ENCODE measurements at regions not wholly inside any gene's neighbourhood (a gene's known extent, or its start where the extent isn't known, plus 50 kb on each side); places are given as distances from the start of the nearest gene placed in this dataset.

GRCh38 chr21:25024639-25025038 lies 582.6 kb downstream of the MRPL39 start:
- ATAC-seq (ENCODE audit: low read depth) (no peak), DNase-seq (ENCODE audit: low spot score in 2 of 2) (no peak)
- Mint-ChIP-seq H3K4me3 (no peak overlapping the region), H3K27ac (no peak overlapping the region), H3K4me1 (no peaks in the 10 kb centered on the region), H3K36me3 (no peaks in the 10 kb centered on the region), H3K27me3 (no peaks in the 10 kb centered on the region), H3K9me3 (peaks cover 1% of the 10 kb centered on the region)

- no peak overlapping the region for H3K4me3 Mint-ChIP-seq
- no peaks in the 10 kb centered on the region for H3K27me3 Mint-ChIP-seq
- no peak overlapping the region for H3K27ac Mint-ChIP-seq
- H3K9me3 Mint-ChIP-seq = no peaks in the 10 kb centered on the region
- DNase-seq (ENCODE audit: low spot score in 2 of 2) = no peak
- peaks cover 2% of the 10 kb centered on the region for H3K4me1 Mint-ChIP-seq
- no peaks in the 10 kb centered on the region for H3K36me3 Mint-ChIP-seq
- no peak for ATAC-seq (ENCODE audit: low read depth)
Observed at GRCh38 chr21:25005388-25005787, 601.9 kb downstream of the MRPL39 start.

GRCh38 chr21:25002676-25003075 lies 604.6 kb downstream of the MRPL39 start:
- no peak overlapping the region for H3K27ac Mint-ChIP-seq
- H3K4me1 Mint-ChIP-seq = peaks cover 3% of the 10 kb centered on the region
- H3K4me3 Mint-ChIP-seq = no peak overlapping the region
- ATAC-seq (ENCODE audit: low read depth) (no peak), DNase-seq (ENCODE audit: low spot score in 2 of 2) (no peak)
- no peaks in the 10 kb centered on the region for H3K27me3 Mint-ChIP-seq
- H3K36me3 Mint-ChIP-seq = no peaks in the 10 kb centered on the region
- no peaks in the 10 kb centered on the region for H3K9me3 Mint-ChIP-seq

DNA sequence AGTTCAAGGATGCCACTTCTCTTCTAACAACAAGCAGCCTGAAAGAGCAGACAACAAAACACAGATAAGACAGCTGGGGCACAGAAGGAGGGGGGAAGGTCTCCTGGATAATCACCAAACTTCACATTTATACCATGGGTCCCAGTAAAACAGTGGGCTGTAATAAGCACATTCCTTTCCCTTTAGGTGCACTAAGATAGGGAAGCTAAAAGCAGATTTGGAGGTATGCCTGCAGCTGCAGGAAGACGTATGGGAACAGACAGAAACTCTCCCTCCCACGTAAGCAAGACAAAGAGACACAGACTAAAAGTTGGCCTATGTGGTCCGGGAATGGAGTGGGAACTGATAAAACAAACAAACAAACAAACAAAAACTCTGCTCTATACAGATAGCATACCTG lies 612.1 kb downstream of the MRPL39 start:
- ATAC-seq (ENCODE audit: low read depth) (no peak), DNase-seq (ENCODE audit: low spot score in 2 of 2) (no peak)
- no peak overlapping the region for H3K27ac Mint-ChIP-seq

GRCh38 chr21:24994717-24995116 lies 612.6 kb downstream of the MRPL39 start:
- peaks cover 7% of the 10 kb centered on the region for H3K4me1 Mint-ChIP-seq
- ATAC-seq (ENCODE audit: low read depth) (no peak), DNase-seq (ENCODE audit: low spot score in 2 of 2) (no peak)
- no peaks in the 10 kb centered on the region for H3K27me3 Mint-ChIP-seq
- no peaks in the 10 kb centered on the region for H3K36me3 Mint-ChIP-seq
- H3K4me3 Mint-ChIP-seq = no peak overlapping the region
- H3K9me3 Mint-ChIP-seq = no peaks in the 10 kb centered on the region
- H3K27ac Mint-ChIP-seq = no peak overlapping the region

More for the DNA sequence above, 612.1 kb downstream of the MRPL39 start:
- Mint-ChIP-seq H3K36me3 (no peaks in the 10 kb centered on the region), H3K27me3 (no peaks in the 10 kb centered on the region), H3K4me3 (no peak overlapping the region), H3K4me1 (peaks cover 9% of the 10 kb centered on the region), H3K9me3 (no peaks in the 10 kb centered on the region)

DNA sequence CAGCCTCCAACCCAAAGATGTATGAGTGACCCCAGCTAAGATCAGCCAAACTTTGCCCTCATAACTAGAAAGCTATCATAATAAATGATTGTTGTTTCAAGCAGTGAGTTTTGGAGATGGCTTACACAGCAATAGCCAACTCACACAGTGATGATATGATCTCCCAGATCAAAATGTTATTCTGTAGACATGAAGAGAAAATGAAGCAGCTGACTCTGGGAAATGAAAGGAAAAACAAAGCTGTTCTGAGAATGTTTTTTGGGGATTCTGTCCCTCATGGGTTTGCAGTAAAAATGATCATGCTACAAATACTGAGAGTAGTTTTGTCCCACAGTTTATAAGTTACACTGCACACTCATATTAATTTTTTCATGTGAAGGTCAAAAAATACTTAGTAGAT lies 617.8 kb downstream of the MRPL39 start:
- ATAC-seq (ENCODE audit: low read depth) (no peak), DNase-seq (ENCODE audit: low spot score in 2 of 2) (no peak)
- Mint-ChIP-seq H3K36me3 (no peaks in the 10 kb centered on the region), H3K4me1 (peaks cover 4% of the 10 kb centered on the region), H3K27ac (no peak overlapping the region), H3K4me3 (no peak overlapping the region), H3K27me3 (peaks cover 1% of the 10 kb centered on the region), H3K9me3 (no peaks in the 10 kb centered on the region)

- ATAC-seq (ENCODE audit: low read depth) (no peak), DNase-seq (ENCODE audit: low spot score in 2 of 2) (no peak)
- H3K4me3 Mint-ChIP-seq = no peak overlapping the region
- H3K4me1 Mint-ChIP-seq = peaks cover 5% of the 10 kb centered on the region
- H3K36me3 Mint-ChIP-seq = no peaks in the 10 kb centered on the region
- no peak overlapping the region for H3K27ac Mint-ChIP-seq
- no peaks in the 10 kb centered on the region for H3K9me3 Mint-ChIP-seq
- H3K27me3 Mint-ChIP-seq = peaks cover 1% of the 10 kb centered on the region
Observed at GRCh38 chr21:24988941-24989340, 618.3 kb downstream of the MRPL39 start.

GRCh38 chr21:24976238-24976637 lies 631.0 kb downstream of the MRPL39 start:
- Mint-ChIP-seq H3K27ac (no peak overlapping the region), H3K9me3 (peaks cover 12% of the 10 kb centered on the region), H3K4me1 (peaks cover 3% of the 10 kb centered on the region), H3K4me3 (no peak overlapping the region), H3K36me3 (peaks cover 6% of the 10 kb centered on the region), H3K27me3 (no peaks in the 10 kb centered on the region)
- no peak for DNase-seq (ENCODE audit: low spot score in 2 of 2)
- no peak for ATAC-seq (ENCODE audit: low read depth)

DNA sequence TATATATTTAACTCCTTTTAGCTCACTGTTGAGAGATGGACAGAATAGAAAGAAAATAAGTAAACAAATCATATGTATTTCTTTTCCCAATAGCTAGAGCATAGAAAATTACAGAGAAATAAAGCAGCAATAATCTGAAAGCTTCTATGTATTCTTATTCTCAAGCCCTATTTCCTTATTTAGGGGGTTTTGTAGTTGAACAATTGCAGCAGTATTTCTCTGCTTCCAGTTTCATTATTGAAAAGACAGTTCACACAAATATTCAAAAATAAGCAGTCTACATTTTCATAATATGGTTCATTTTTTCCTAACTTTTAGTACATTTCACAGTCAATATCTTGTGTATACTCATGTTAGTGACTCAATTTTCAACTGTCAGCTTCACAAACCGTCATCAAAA lies 638.2 kb downstream of the MRPL39 start:
- H3K9me3 Mint-ChIP-seq = peaks cover 10% of the 10 kb centered on the region
- no peak overlapping the region for H3K27ac Mint-ChIP-seq
- H3K27me3 Mint-ChIP-seq = no peaks in the 10 kb centered on the region
- peaks cover 6% of the 10 kb centered on the region for H3K36me3 Mint-ChIP-seq
- DNase-seq (ENCODE audit: low spot score in 2 of 2) (no peak), ATAC-seq (ENCODE audit: low read depth) (no peak)
- H3K4me1 Mint-ChIP-seq = no peaks in the 10 kb centered on the region
- no peak overlapping the region for H3K4me3 Mint-ChIP-seq

GRCh38 chr21:24955275-24955961 lies 651.9 kb downstream of the MRPL39 start:
- peak; percentile 85 for ATAC-seq (ENCODE audit: low read depth)
- Mint-ChIP-seq H3K4me1 (peaks cover 12% of the 10 kb centered on the region), H3K27me3 (no peaks in the 10 kb centered on the region), H3K4me3 (peak overlapping the region; percentile 62), H3K9me3 (no peaks in the 10 kb centered on the region), H3K27ac (peak overlapping the region; percentile 28), H3K36me3 (no peaks in the 10 kb centered on the region)
- peak in 1 of 2 donors; percentile 1 for DNase-seq (ENCODE audit: low spot score in 2 of 2)

DNA sequence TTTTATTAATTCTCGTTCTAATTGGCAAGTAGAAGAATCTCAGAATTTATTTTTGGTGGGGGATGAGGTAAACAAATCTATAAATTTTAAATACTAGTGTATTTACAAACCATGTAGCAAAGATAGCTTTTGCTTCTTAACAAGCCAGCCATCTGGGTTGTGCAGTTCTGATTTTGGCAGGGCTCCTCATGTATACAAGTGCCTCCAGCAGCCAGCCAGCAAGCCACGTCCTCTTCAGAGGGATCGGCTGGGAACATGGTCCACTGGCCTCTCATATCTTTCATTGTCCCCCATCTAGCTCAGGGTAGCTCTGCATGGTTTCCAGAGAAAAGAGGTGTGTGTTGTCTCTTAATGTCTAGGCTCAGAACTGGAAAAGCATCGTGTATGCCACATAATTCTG lies 659.1 kb downstream of the MRPL39 start:
- H3K27ac Mint-ChIP-seq = no peak overlapping the region
- no peak for ATAC-seq (ENCODE audit: low read depth)
- no peaks in the 10 kb centered on the region for H3K4me1 Mint-ChIP-seq
- H3K36me3 Mint-ChIP-seq = no peaks in the 10 kb centered on the region
- H3K9me3 Mint-ChIP-seq = no peaks in the 10 kb centered on the region
- no peaks in the 10 kb centered on the region for H3K27me3 Mint-ChIP-seq
- H3K4me3 Mint-ChIP-seq = no peak overlapping the region
- DNase-seq (ENCODE audit: low spot score in 2 of 2) = no peak

GRCh38 chr21:24945910-24946309 lies 661.4 kb downstream of the MRPL39 start:
- Mint-ChIP-seq H3K9me3 (no peaks in the 10 kb centered on the region), H3K27ac (no peak overlapping the region), H3K36me3 (no peaks in the 10 kb centered on the region), H3K4me1 (no peaks in the 10 kb centered on the region), H3K4me3 (no peak overlapping the region), H3K27me3 (no peaks in the 10 kb centered on the region)
- DNase-seq (ENCODE audit: low spot score in 2 of 2) (no peak), ATAC-seq (ENCODE audit: low read depth) (no peak)

GRCh38 chr21:24941316-24942185 lies 665.7 kb downstream of the MRPL39 start:
- no peaks in the 10 kb centered on the region for H3K4me1 Mint-ChIP-seq
- H3K4me3 Mint-ChIP-seq = no peak overlapping the region
- H3K27me3 Mint-ChIP-seq = no peaks in the 10 kb centered on the region
- H3K27ac Mint-ChIP-seq = peak overlapping the region; percentile 11
- DNase-seq (ENCODE audit: low spot score in 2 of 2) = no peak
- ATAC-seq (ENCODE audit: low read depth) = no peak
- no peaks in the 10 kb centered on the region for H3K36me3 Mint-ChIP-seq
- no peaks in the 10 kb centered on the region for H3K9me3 Mint-ChIP-seq

DNA sequence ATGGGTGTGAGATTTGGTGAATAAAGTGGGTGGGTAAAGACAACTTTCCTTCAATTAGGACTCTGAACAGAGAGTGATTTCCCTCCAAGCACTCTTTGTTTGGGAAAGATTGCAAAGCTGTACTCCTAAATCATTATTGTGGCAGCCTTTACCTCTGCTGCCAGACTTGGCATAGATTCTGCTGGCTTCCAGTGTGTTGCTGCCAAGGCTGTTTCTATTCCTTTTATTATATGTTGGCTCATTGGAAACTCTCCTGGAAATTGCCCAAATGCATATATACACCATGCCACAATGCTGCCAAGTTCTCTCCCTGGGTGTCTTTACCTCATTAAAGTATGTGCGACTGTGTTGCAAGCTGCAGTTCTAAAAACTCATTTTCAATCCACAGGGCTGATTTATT lies 668.0 kb downstream of the MRPL39 start:
- Mint-ChIP-seq H3K27ac (no peak overlapping the region), H3K27me3 (no peaks in the 10 kb centered on the region), H3K36me3 (no peaks in the 10 kb centered on the region), H3K4me1 (no peaks in the 10 kb centered on the region), H3K9me3 (no peaks in the 10 kb centered on the region), H3K4me3 (no peak overlapping the region)
- DNase-seq (ENCODE audit: low spot score in 2 of 2) (no peak), ATAC-seq (ENCODE audit: low read depth) (no peak)

Data from memory B cell (primary cell).